IPS-20b (cell line): ENCODE measurements at regions not wholly inside any gene's neighbourhood (a gene's known extent, or its start where the extent isn't known, plus 50 kb on each side); places are given as distances from the start of the nearest gene placed in this dataset.

Experiments
- H3K27ac ChIP-seq: one replicate; pipeline ENCODE4 v1.5.1; 2013; ENCODE audit warnings: low read length
- H3K27me3 ChIP-seq: 2 replicates; pipeline ENCODE4 v1.6.1; 2013; ENCODE audit warnings: mild to moderate bottlenecking, low read length, inconsistent platforms; ENCODE audit not compliant: insufficient read depth
- H3K36me3 ChIP-seq: 2 replicates; pipeline ENCODE4 v1.6.1; 2013; ENCODE audit warnings: low read depth, mild to moderate bottlenecking, inconsistent platforms, low read length, moderate library complexity; ENCODE audit not compliant: insufficient read depth
- H3K4me1 ChIP-seq: 2 replicates; pipeline ENCODE4 v1.6.1; 2013; ENCODE audit warnings: mild to moderate bottlenecking, control low read depth, inconsistent platforms, low read length, moderate library complexity; ENCODE audit not compliant: insufficient read depth
- H3K4me3 ChIP-seq: 2 replicates; pipeline ENCODE4 v1.5.1; 2013; ENCODE audit warnings: mild to moderate bottlenecking, low read length, inconsistent platforms
- H3K9ac ChIP-seq: 2 replicates; pipeline ENCODE4 v1.6.1; 2013; ENCODE audit warnings: low read depth, mild to moderate bottlenecking, inconsistent platforms, low read length, moderate library complexity
- H3K9me3 ChIP-seq: 2 replicates; pipeline ENCODE4 v1.6.1; 2013; ENCODE audit warnings: mild to moderate bottlenecking, low read depth, low read length, inconsistent platforms; ENCODE audit not compliant: insufficient read depth

DNA sequence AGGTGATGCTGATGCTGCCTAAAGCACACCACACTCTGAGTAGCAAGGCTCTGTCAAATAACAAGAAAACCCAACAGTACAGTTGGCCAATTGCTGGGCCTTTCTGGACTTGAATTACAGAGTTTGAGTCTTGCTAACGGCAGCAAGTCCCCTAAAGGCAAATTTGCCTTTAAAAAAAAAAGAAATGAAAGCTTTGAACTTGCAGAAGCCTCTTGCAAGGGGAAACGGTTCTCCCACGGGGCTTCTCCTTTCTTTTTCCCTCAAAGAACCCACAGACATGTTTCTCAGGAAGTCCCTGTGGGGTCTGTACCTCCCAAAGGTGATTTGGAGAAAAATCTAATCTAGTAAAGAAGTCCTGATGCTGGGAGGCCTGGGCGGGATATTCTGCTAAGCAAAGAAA lies 191.3 kb upstream of the MYL2 start:
- Histone ChIP-seq H3K4me3 (no peak overlapping the region), H3K9ac (no peak overlapping the region), H3K9me3 (no peaks in the 10 kb centered on the region), H3K4me1 (no peaks in the 10 kb centered on the region), H3K27me3 (no peaks in the 10 kb centered on the region), H3K27ac (no peak overlapping the region), H3K36me3 (no peaks in the 10 kb centered on the region)

DNA sequence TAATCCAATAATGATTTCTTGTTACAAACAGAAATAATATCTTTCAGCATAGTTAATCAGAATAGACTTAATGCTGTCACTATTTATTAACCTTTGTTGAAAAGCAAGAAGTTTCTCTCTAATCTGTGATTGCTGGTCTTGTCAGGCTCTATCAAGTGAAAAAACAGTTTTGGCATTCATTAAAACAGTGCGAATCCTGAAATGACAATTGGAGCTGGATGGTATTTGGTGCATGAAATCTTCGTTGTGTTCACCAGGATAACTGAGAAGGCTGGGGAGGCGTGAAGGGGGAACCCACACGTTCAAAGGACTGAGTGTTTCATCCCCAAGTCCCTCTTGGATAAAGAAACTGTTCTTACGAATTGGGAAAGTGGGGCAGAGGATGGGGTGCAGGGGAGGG lies 190.2 kb upstream of the MYL2 start:
- Histone ChIP-seq H3K4me3 (no peak overlapping the region), H3K27me3 (no peaks in the 10 kb centered on the region), H3K36me3 (no peaks in the 10 kb centered on the region), H3K4me1 (no peaks in the 10 kb centered on the region; the same call in 1 of the 2 replicates), H3K9me3 (no peaks in the 10 kb centered on the region), H3K9ac (no peak overlapping the region), H3K27ac (no peak overlapping the region)

DNA sequence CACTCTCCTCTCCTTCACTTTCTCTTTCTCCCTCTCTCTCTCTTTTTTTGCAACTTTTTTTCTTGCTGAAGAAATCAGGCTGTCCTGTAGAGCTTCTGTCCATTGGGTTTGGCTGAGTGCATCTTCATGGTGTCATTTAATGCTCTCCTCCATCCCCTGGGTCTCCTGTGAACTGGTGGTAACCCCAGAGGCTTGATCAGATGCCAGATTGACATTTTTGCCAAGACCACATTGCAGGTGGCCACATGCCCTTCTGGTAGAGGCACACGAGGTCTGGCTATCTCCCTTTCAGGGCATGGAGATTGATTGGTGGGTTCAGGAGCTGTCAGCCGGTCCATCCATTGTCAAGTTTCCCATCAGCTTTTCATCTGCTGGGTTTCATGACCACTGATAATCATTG lies 188.3 kb upstream of the MYL2 start:
- Histone ChIP-seq H3K27me3 (no peaks in the 10 kb centered on the region), H3K27ac (no peak overlapping the region)

DNA sequence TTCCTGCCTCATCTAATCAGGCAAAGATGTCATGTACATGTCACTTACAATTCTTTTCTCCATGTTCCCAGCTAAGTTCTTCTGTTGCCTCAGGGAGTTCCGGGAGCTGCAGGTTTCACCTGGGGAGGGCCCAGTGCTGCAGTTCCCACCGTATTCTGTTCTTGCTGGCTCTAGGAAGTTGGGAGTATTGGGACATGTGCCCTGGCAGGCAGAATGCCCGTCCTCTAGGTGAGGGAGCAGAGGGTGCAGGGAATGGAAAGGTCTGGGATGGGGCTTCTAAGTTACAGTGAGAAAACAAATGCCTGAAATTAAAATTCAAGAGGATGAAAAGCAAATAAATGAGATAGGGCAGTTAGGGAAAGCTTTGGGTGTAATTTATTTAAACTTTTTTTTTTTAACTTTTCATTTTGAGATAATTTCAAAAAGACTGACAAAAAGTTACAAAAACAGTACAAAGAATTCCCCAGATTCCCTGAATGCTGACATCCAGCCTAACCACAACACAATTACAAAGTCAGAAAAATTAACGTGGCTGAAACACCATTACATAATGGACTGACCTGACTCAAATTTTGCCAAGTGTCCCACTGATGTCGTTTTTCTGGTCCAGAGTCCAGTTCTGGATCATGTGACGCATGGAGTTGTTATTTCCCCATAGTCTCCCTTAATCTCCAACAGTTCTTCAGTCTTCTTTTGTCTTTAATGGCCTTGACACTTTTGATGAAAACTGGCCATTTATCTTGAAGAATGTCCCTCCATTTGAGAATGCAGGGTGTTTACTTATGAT lies 187.2 kb upstream of the MYL2 start:
- Histone ChIP-seq H3K4me3 (no peak overlapping the region), H3K36me3 (no peaks in the 10 kb centered on the region), H3K9me3 (no peaks in the 10 kb centered on the region), H3K9ac (no peak overlapping the region), H3K27me3 (no peaks in the 10 kb centered on the region), H3K4me1 (peaks cover 5% of the 10 kb centered on the region; the same call in 1 of the 2 replicates), H3K27ac (no peak overlapping the region)

More for the DNA sequence above, 188.3 kb upstream of the MYL2 start:
- Histone ChIP-seq H3K4me1 (peaks cover 5% of the 10 kb centered on the region; the same call in 1 of the 2 replicates), H3K36me3 (no peaks in the 10 kb centered on the region), H3K9ac (no peak overlapping the region), H3K4me3 (no peak overlapping the region), H3K9me3 (no peaks in the 10 kb centered on the region)

DNA sequence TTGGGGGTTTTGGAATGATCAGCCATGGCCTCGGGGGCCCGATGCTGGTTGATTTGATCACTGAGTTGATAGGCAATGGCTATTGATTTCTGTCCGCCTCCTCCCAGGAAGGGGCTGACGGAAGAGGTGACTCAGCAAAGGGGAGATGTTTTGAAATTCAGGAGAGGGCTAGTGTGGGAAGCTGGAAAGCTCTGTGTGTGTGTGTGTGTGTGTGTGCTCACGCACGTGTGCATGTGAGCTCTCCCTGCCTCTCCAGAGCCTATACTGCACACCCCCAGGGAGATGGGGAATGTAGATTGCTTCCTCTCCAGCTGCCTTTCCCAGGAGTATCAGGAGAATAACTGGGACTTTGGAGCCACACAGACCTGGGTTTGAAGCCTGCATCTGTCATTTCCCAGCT lies 184.9 kb upstream of the MYL2 start:
- no peaks in the 10 kb centered on the region for H3K27me3 ChIP-seq
- no peak overlapping the region for H3K4me3 ChIP-seq
- H3K27ac ChIP-seq: no peak overlapping the region
- H3K9me3 ChIP-seq: no peaks in the 10 kb centered on the region
- peaks cover 5% of the 10 kb centered on the region; the same call in 1 of the 2 replicates for H3K4me1 ChIP-seq
- no peak overlapping the region for H3K9ac ChIP-seq
- no peaks in the 10 kb centered on the region for H3K36me3 ChIP-seq

DNA sequence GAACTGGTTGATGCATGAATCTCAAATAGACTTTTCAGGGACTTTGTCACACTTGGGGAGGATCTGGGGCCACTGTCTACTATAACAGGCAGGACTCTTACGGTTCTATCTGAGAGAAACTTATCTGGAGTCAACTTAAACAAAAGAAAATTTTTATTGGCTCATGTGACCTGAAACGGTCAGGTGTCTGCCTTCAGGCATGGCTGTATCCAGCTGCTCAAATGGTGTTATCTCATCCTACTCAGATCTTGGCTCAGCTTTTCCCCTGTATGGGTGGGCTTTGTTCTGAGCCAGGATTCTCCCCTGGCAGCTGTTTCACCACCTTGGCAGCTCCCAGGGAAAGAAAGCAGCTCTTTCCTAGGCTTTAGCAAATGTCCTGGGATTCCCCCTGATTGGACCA lies 183.2 kb upstream of the MYL2 start:
- Histone ChIP-seq H3K27ac (no peak overlapping the region), H3K4me3 (no peak overlapping the region), H3K9ac (no peak overlapping the region), H3K27me3 (no peaks in the 10 kb centered on the region), H3K9me3 (no peaks in the 10 kb centered on the region), H3K4me1 (peaks cover 5% of the 10 kb centered on the region; the same call in 1 of the 2 replicates), H3K36me3 (no peaks in the 10 kb centered on the region)

DNA sequence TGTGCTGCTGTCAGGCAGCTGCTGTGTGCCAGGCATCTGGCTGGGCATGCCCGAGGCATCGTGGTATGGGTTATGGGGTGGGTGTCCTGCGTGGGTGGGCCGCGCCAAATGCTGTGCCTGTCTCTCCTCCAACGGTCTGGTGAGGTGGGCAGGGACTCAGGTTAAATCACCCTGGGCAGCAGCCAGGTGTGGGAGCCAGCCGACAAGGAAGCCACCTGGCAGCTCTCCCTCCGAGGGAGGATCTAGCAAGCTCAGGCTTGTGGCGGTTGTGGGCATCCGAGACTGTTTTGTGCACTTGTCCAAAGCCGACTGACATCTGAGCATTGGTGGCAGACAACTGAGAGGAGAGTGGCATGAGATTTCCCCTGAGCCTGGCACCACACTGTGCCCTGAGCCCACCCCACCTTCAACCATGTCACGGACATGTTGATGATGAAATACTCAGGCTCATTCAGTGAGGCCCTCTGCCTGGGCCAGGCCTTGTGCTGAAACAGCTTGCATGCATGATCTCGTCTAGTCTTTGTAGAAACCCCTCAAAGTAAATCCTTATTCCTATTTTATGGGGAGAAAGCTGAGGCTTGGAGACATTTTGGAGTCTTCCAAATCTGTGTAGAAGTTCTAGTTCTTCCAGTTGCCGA lies 181.8 kb upstream of the MYL2 start:
- Histone ChIP-seq H3K4me1 (peaks cover 5% of the 10 kb centered on the region; the same call in 1 of the 2 replicates), H3K9me3 (no peaks in the 10 kb centered on the region), H3K9ac (no peak overlapping the region), H3K27me3 (no peaks in the 10 kb centered on the region), H3K4me3 (no peak overlapping the region), H3K27ac (no peak overlapping the region), H3K36me3 (no peaks in the 10 kb centered on the region)

DNA sequence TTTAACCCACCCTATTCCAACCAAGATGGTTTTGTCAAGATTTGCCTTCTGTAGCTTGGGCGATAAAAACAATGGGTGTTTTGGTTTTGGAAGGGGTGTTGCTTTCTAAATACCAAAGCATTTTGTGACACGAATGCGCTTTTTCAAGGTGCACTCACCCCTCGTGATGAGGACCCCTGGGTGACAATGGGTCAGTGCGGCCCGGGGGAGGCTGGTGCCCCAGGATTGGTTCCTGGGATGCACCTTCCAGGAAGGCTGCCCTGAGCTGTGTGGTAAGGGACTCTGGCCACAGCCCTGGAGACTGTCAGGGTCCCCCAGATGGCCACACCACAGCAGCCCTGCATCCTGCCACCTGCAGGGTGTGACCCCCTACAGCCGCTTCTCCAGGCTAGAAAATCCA lies 180.6 kb upstream of the MYL2 start:
- Histone ChIP-seq H3K4me3 (no peak overlapping the region), H3K4me1 (peaks cover 5% of the 10 kb centered on the region; the same call in 1 of the 2 replicates), H3K36me3 (no peaks in the 10 kb centered on the region), H3K9ac (no peak overlapping the region), H3K9me3 (no peaks in the 10 kb centered on the region), H3K27me3 (no peaks in the 10 kb centered on the region), H3K27ac (no peak overlapping the region)

DNA sequence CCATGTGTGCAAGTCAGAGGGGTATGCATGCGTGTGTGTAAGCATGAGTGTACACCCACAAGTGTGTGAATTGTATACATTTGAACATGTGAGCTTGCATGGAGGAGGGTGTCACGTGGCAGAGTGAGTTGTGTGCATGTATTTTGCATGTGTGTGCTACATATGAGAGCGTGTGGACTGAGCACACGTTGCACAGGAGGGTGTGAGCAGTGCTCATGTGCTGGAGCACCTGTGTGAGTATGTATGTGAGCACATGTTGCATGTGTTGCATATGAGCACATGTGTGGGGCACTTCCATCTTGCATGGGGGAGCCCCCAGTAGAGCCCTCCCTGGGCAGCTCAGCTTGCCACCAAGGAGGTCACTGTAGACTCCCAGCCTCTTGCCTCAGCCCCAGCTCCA lies 180.2 kb upstream of the MYL2 start:
- Histone ChIP-seq H3K9me3 (no peaks in the 10 kb centered on the region), H3K4me1 (peaks cover 5% of the 10 kb centered on the region; the same call in 1 of the 2 replicates), H3K4me3 (no peak overlapping the region), H3K36me3 (no peaks in the 10 kb centered on the region), H3K27me3 (no peaks in the 10 kb centered on the region), H3K9ac (no peak overlapping the region), H3K27ac (no peak overlapping the region)

DNA sequence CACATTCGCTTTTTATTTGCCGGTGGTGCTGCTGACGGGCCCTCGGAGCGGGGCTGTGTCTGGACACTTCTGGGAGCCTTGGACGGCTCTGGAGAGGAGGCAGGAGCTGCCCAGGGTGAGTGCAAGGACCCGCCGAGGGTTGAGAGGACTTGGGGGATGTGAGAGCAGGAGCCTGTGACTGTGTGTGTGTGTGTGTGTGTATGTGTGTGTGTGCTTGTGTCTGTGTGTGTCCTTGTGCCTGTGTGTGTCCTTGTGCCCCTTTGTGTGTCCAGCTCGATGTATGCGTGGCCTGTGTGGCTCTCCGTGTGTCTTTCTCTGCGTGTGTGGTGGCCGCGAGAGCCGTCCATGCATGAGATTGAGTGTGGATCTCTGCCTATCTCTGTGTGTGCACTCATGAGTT lies 179.6 kb upstream of the MYL2 start:
- H3K4me1 ChIP-seq: no peaks in the 10 kb centered on the region
- no peaks in the 10 kb centered on the region for H3K27me3 ChIP-seq
- no peak overlapping the region for H3K27ac ChIP-seq
- no peak overlapping the region for H3K4me3 ChIP-seq
- no peaks in the 10 kb centered on the region for H3K9me3 ChIP-seq
- no peak overlapping the region for H3K9ac ChIP-seq
- H3K36me3 ChIP-seq: no peaks in the 10 kb centered on the region

DNA sequence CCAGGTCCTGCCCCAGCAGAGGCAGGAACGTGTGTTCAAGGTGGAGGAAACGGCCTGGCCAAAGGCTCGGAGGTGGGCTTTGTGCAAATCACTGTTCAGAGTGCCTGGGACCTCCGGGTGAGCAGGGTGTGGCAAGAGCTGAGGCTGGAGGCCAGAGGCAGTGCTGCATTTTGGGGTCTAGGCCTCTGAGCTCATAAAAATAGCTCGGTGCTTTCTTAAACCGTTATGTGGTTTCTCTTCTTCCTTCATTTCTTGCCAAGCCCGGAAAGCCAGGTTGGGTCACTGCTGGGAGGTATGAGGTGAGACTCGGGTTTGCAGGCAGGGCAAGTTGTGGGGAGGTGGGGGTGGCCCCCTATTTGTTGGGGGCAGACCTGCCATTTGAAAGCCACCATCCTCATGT lies 178.8 kb upstream of the MYL2 start:
- H3K9ac ChIP-seq: no peak overlapping the region
- no peak overlapping the region for H3K27ac ChIP-seq
- no peaks in the 10 kb centered on the region for H3K27me3 ChIP-seq
- no peak overlapping the region for H3K4me3 ChIP-seq
- H3K9me3 ChIP-seq: no peaks in the 10 kb centered on the region
- no peaks in the 10 kb centered on the region for H3K36me3 ChIP-seq
- no peaks in the 10 kb centered on the region for H3K4me1 ChIP-seq
